SU-DHL-6 (cell line): ENCODE measurements at regions not wholly inside any gene's neighbourhood (a gene's known extent, or its start where the extent isn't known, plus 50 kb on each side); places are given as distances from the start of the nearest gene placed in this dataset.

ENCODE experiments used
- H2AFZ ChIP-seq: fragments of 200-600 bp; sonication (generic); 2 replicates; pipeline ENCODE4 v1.6.1; 2014; ENCODE audit warnings: low read depth, mild to moderate bottlenecking, moderate library complexity, mixed read lengths, antibody characterized with exemption, low read length; ENCODE audit not compliant: severe bottlenecking
- H3F3A ChIP-seq: fragments of 200-600 bp; shearing (Covaris generic); 2 replicates; pipeline ENCODE4 v1.6.0; 2016; ENCODE audit warnings: antibody characterized with exemption, mild to moderate bottlenecking; ENCODE audit not compliant: insufficient read depth
- H3K27ac ChIP-seq: fragments of 200-600 bp; sonication (generic); 2 replicates; pipeline ENCODE4 v1.5.1; 2016; ENCODE audit warnings: low read depth, mild to moderate bottlenecking, low read length, moderate library complexity, mixed read lengths
- H3K27me3 ChIP-seq: fragments of 200-600 bp; sonication (generic), shearing (Covaris generic); 2 replicates; pipeline ENCODE4 v1.6.0; 2014; ENCODE audit warnings: mild to moderate bottlenecking, low read length
- H3K36me3 ChIP-seq: fragments of 200-600 bp; sonication (generic); 2 replicates; pipeline ENCODE4 v1.6.1; 2014; ENCODE audit warnings: mild to moderate bottlenecking, low read length, mixed read lengths
- H3K4me2 ChIP-seq: fragments of 300-600, 200-600 bp; shearing (Covaris generic), sonication (generic); 2 replicates; pipeline ENCODE4 v1.6.0; 2014; ENCODE audit warnings: low read length, low read depth, mild to moderate bottlenecking; ENCODE audit not compliant: poor library complexity, severe bottlenecking
- H3K4me3 ChIP-seq: fragments of 200-600 bp; sonication (generic); 2 replicates; pipeline ENCODE4 v1.5.1; 2014; ENCODE audit warnings: antibody characterized with exemption, low read length, mild to moderate bottlenecking, mixed read lengths; ENCODE audit not compliant: insufficient read depth, poor library complexity, severe bottlenecking
- H3K79me2 ChIP-seq: fragments of 200-600 bp; sonication (generic); 2 replicates; pipeline ENCODE4 v1.6.1; 2014; ENCODE audit warnings: mild to moderate bottlenecking, low read length, moderate library complexity; ENCODE audit not compliant: insufficient read depth
- H3K9ac ChIP-seq: fragments of 200-600 bp; sonication (generic); 2 replicates; pipeline ENCODE4 v1.7.0; 2014; ENCODE audit warnings: mild to moderate bottlenecking, low read length
- H3K9me2 ChIP-seq: fragments of 200-600 bp; sonication (generic); replicated peaks from 2 replicates; pipeline ENCODE4 v1.6.1; 2014; ENCODE audit warnings: low read length; ENCODE audit not compliant: insufficient read depth
- H3K9me3 ChIP-seq: fragments of 200-600 bp; sonication (generic); 2 replicates; pipeline ENCODE4 v1.6.1; 2014; ENCODE audit warnings: low read length, mixed read lengths; ENCODE audit not compliant: insufficient read depth
- H4K20me1 ChIP-seq: fragments of 200-600 bp; sonication (generic); 2 replicates; pipeline ENCODE4 v1.6.1; 2014; ENCODE audit warnings: low read depth, mild to moderate bottlenecking, antibody characterized with exemption, low read length, moderate library complexity, mixed read lengths
- EZH2phosphoT487 ChIP-seq: fragments of 200-600 bp; sonication (generic), shearing (Covaris generic); conservative IDR thresholded peaks from 2 replicates; pipeline ENCODE4 v1.6.1; 2018; ENCODE audit warnings: mild to moderate bottlenecking, antibody characterized with exemption, low read length, moderate library complexity, mixed read lengths
- TF ChIP-seq, protein P1 (sequence below): fragments of 200-600 bp; sonication (generic); IDR thresholded peaks from one replicate; pipeline ENCODE4 v1.5.1; 2017; ENCODE audit warnings: antibody characterized with exemption, mild to moderate bottlenecking, low read length, moderate library complexity; ENCODE audit not compliant: insufficient read depth, poor library complexity, severe bottlenecking

DNA sequence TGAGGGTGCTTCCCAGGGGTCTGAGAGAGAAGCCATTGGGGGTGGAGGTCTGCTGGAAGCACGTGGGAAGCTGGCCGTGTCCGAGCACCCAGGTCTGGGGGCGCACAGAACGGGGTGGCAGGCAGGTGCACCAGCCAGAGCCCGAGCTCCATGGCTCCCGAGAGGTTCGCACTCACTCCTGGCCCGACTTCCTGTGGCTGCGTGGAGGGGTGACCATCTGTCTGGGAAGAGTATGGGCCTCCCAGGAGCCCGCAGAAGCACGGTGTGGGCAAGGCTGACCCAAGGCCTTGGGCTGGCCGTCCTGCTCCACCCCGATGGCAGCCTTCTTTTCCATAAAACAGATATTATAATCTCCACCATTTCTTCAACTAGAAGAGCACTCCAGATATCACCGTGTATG lies 256.0 kb upstream of the B3GAT1 start:
- no peak overlapping the region for H3K27ac ChIP-seq

GRCh38 chr11:134667505-134667904 lies 255.5 kb upstream of the B3GAT1 start:
- Histone ChIP-seq H3K9ac (no peak overlapping the region), H3K79me2 (no peaks in the 10 kb centered on the region), H3K4me3 (no peak overlapping the region), H3K27me3 (no peaks in the 10 kb centered on the region), H3K36me3 (no peaks in the 10 kb centered on the region), H3K27ac (no peak overlapping the region), H3K4me2 (no peak overlapping the region), H2AFZ (no peak overlapping the region), H4K20me1 (no peaks in the 10 kb centered on the region), H3K9me2 (no peaks in the 10 kb centered on the region), H3K9me3 (no peaks in the 10 kb centered on the region), H3F3A (no peaks in the 10 kb centered on the region)
- no peak for TF ChIP-seq EZH2phosphoT487
- TF ChIP-seq, protein P1, sequence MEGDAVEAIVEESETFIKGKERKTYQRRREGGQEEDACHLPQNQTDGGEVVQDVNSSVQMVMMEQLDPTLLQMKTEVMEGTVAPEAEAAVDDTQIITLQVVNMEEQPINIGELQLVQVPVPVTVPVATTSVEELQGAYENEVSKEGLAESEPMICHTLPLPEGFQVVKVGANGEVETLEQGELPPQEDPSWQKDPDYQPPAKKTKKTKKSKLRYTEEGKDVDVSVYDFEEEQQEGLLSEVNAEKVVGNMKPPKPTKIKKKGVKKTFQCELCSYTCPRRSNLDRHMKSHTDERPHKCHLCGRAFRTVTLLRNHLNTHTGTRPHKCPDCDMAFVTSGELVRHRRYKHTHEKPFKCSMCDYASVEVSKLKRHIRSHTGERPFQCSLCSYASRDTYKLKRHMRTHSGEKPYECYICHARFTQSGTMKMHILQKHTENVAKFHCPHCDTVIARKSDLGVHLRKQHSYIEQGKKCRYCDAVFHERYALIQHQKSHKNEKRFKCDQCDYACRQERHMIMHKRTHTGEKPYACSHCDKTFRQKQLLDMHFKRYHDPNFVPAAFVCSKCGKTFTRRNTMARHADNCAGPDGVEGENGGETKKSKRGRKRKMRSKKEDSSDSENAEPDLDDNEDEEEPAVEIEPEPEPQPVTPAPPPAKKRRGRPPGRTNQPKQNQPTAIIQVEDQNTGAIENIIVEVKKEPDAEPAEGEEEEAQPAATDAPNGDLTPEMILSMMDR, result no peak

More for the DNA sequence above, 256.0 kb upstream of the B3GAT1 start:
- no peaks in the 10 kb centered on the region for H3K9me2 ChIP-seq
- H3K9ac ChIP-seq, result no peak overlapping the region
- H3K9me3 ChIP-seq, result no peaks in the 10 kb centered on the region
- no peak overlapping the region for H2AFZ ChIP-seq
- H3K4me3 ChIP-seq, result no peak overlapping the region
- no peaks in the 10 kb centered on the region for H4K20me1 ChIP-seq
- TF ChIP-seq, protein P1, result no peak
- no peak for TF ChIP-seq EZH2phosphoT487
- no peaks in the 10 kb centered on the region for H3K36me3 ChIP-seq
- H3K4me2 ChIP-seq, result no peak overlapping the region
- H3K79me2 ChIP-seq, result no peaks in the 10 kb centered on the region
- H3F3A ChIP-seq, result no peaks in the 10 kb centered on the region
- H3K27me3 ChIP-seq, result no peaks in the 10 kb centered on the region

GRCh38 chr11:134667175-134667500 lies 255.1 kb upstream of the B3GAT1 start:
- no peaks in the 10 kb centered on the region for H3K36me3 ChIP-seq
- H3K27ac ChIP-seq, result no peak overlapping the region
- H2AFZ ChIP-seq, result no peak overlapping the region
- H3K4me2 ChIP-seq, result no peak overlapping the region
- no peak overlapping the region for H3K9ac ChIP-seq
- no peaks in the 10 kb centered on the region for H3K9me3 ChIP-seq
- no peaks in the 10 kb centered on the region for H3K79me2 ChIP-seq
- H3K9me2 ChIP-seq, result no peaks in the 10 kb centered on the region
- no peak overlapping the region for H3K4me3 ChIP-seq
- no peaks in the 10 kb centered on the region for H4K20me1 ChIP-seq
- TF ChIP-seq, protein P1, result no peak
- no peak for TF ChIP-seq EZH2phosphoT487
- H3F3A ChIP-seq, result no peaks in the 10 kb centered on the region
- no peaks in the 10 kb centered on the region for H3K27me3 ChIP-seq
